H1 (cell line): ENCODE measurements at regions not wholly inside any gene's neighbourhood (a gene's known extent, or its start where the extent isn't known, plus 50 kb on each side); places are given as distances from the start of the nearest gene placed in this dataset.

Experiments
- CTCF ChIA-PET: fragments of 300-600 bp; sonication (Branson Sonifier 250); formaldehyde crosslinking; loops from one replicate; lab custom pipeline; 2021; ENCODE audit not compliant: partially characterized antibody; lab: Charles Lee
- POLR2A ChIA-PET: fragments of 300-600 bp; sonication (Branson Sonifier 250); formaldehyde crosslinking; loops from one replicate; lab custom pipeline; 2021; ENCODE audit warnings: inconsistent platforms; ENCODE audit not compliant: partially characterized antibody; lab: Charles Lee
- DNase-seq, 2 experiments: peaks; one replicate each; pipeline versions ENCODE4 v3.0.0 to v3.0.0-alpha.2; 2010 to 2022; ENCODE audit warnings: low spot score in 2 of 2, low read depth in 1 of 2, mixed read lengths in 1 of 2
- FAIRE-seq: peaks from 2 replicates; lab custom pipeline; 2011; peaks lifted over from hg19 to GRCh38; lab: Jason Lieb, UNC
- H2AFZ ChIP-seq: 2 replicates; pipeline ENCODE4 v1.8.1; 2012; ENCODE audit warnings: low read length, inconsistent platforms
- H2AK5ac ChIP-seq: 2 replicates; pipeline ENCODE4 v1.6.1; 2013; ENCODE audit warnings: low read depth, low read length
- H2BK120ac ChIP-seq: replicated peaks from 2 replicates; pipeline ENCODE3; 2013; ENCODE audit warnings: low read depth, low read length, inconsistent platforms
- H2BK12ac ChIP-seq: 2 replicates; pipeline ENCODE4 v1.6.1; 2013; ENCODE audit warnings: low read depth, low read length
- H2BK15ac ChIP-seq: 2 replicates; pipeline ENCODE4 v1.6.1; 2013; ENCODE audit warnings: low read length
- H2BK20ac ChIP-seq: 2 replicates; pipeline ENCODE4 v1.6.1; 2013; ENCODE audit warnings: low read length
- H2BK5ac ChIP-seq: 2 replicates; pipeline ENCODE4 v1.6.1; 2013; ENCODE audit warnings: low read depth, low read length
- H3K14ac ChIP-seq: 2 replicates; pipeline ENCODE4 v1.6.1; 2013; ENCODE audit warnings: inconsistent platforms; ENCODE audit not compliant: insufficient read length
- H3K18ac ChIP-seq: 2 replicates; pipeline ENCODE4 v1.6.1; 2013; ENCODE audit warnings: low read length; ENCODE audit errors: extremely low read depth
- H3K23ac ChIP-seq: 2 replicates; pipeline ENCODE4 v1.6.1; 2013; ENCODE audit warnings: inconsistent platforms; ENCODE audit not compliant: insufficient read length
- H3K23me2 ChIP-seq: 2 replicates; pipeline ENCODE4 v1.6.1; 2013; ENCODE audit warnings: low read depth, low read length
- H3K27ac ChIP-seq: 2 replicates; pipeline ENCODE4 v1.6.1; 2011; ENCODE audit warnings: low read depth, low read length, inconsistent platforms
- H3K27me3 ChIP-seq, 4 experiments: replicated peaks in 1 of 4; 1 replicate in 1 of 4; 2 replicates in 3 of 4; pipeline versions ENCODE4 v1.6.1 to v1.8.1; 2011 to 2013; ENCODE audit warnings: low read length in 3 of 4, mild to moderate bottlenecking in 3 of 4, inconsistent platforms in 2 of 4, mixed read lengths in 2 of 4, moderate library complexity in 1 of 4; ENCODE audit not compliant: control insufficient read depth in 3 of 4, insufficient read depth in 3 of 4; ENCODE audit errors: extremely low read depth in 1 of 4
- H3K36me3 ChIP-seq, 4 experiments: 2 replicates each; pipeline versions ENCODE4 v1.6.1 to v1.8.1; 2011 to 2013; ENCODE audit warnings: mild to moderate bottlenecking in 4 of 4, low read length in 3 of 4, moderate library complexity in 2 of 4, control low read depth in 1 of 4, inconsistent platforms in 1 of 4; ENCODE audit not compliant: insufficient read depth in 4 of 4, control insufficient read depth in 2 of 4
- H3K4ac ChIP-seq: replicated peaks from 2 replicates; pipeline ENCODE3; 2013; ENCODE audit warnings: low read length, low read depth, mixed read lengths, inconsistent platforms; ENCODE audit not compliant: insufficient read length
- H3K4me1 ChIP-seq, 4 experiments: replicated peaks in 1 of 4; 1 replicate in 1 of 4; 2 replicates in 3 of 4; pipeline versions ENCODE4 v1.6.1 to v1.8.1; 2011 to 2013; ENCODE audit warnings: low read length in 3 of 4, inconsistent platforms in 2 of 4, mixed read lengths in 1 of 4; ENCODE audit not compliant: insufficient read depth in 4 of 4, control insufficient read depth in 3 of 4
- H3K4me2 ChIP-seq, 2 experiments: 2 replicates each; pipeline versions ENCODE4 v1.6.1 to v1.8.1; 2011 to 2013; ENCODE audit warnings: low read depth in 2 of 2, low read length in 2 of 2, control low read depth in 1 of 2, inconsistent platforms in 1 of 2, mild to moderate bottlenecking in 1 of 2; ENCODE audit not compliant: insufficient read depth in 1 of 2
- H3K4me3 ChIP-seq, 4 experiments: fragments of 200-600, 300-600 bp in 1 of 4; sonication (generic), shearing (Covaris generic), sonication (Bioruptor Twin) in 1 of 4; 2 replicates each; pipeline versions ENCODE4 v1.5.1 to v1.8.1; 2011 to 2016; ENCODE audit warnings: low read length in 4 of 4, low read depth in 3 of 4, control low read depth in 2 of 4, inconsistent platforms in 2 of 4, mild to moderate bottlenecking in 2 of 4, mixed read lengths in 1 of 4, moderate library complexity in 1 of 4; ENCODE audit not compliant: insufficient read depth in 2 of 4; ENCODE audit errors: extremely low read depth in 1 of 4
- H3K56ac ChIP-seq: replicated peaks from 2 replicates; pipeline ENCODE3; 2013; ENCODE audit warnings: low read depth, mild to moderate bottlenecking, mixed read lengths, low read length, inconsistent platforms; ENCODE audit not compliant: insufficient read length
- H3K79me1 ChIP-seq: 2 replicates; pipeline ENCODE4 v1.6.1; 2013; ENCODE audit warnings: low read depth, low read length, control low read depth
- H3K79me2 ChIP-seq, 2 experiments: 2 replicates each; pipeline versions ENCODE4 v1.6.1 to v1.8.1; 2012 to 2013; ENCODE audit warnings: low read length in 2 of 2, mild to moderate bottlenecking in 2 of 2, inconsistent platforms in 1 of 2; ENCODE audit not compliant: insufficient read depth in 2 of 2, control insufficient read depth in 1 of 2
- H3K9ac ChIP-seq, 4 experiments: replicated peaks in 1 of 4; 1 replicate in 1 of 4; 2 replicates in 3 of 4; pipeline versions ENCODE4 v1.6.1 to v1.8.1; 2011 to 2013; ENCODE audit warnings: low read depth in 3 of 4, low read length in 3 of 4, control low read depth in 2 of 4, mild to moderate bottlenecking in 2 of 4, moderate library complexity in 2 of 4, inconsistent platforms in 1 of 4; ENCODE audit errors: extremely low read depth in 1 of 4
- H3K9me3 ChIP-seq, 2 experiments: 2 replicates each; pipeline versions ENCODE4 v1.6.1 to v1.8.1; 2012 to 2013; ENCODE audit warnings: mild to moderate bottlenecking in 2 of 2, moderate library complexity in 2 of 2, control low read depth in 1 of 2, inconsistent platforms in 1 of 2, low read depth in 1 of 2, low read length in 1 of 2, mixed read lengths in 1 of 2; ENCODE audit not compliant: insufficient read depth in 2 of 2
- H4K20me1 ChIP-seq, 2 experiments: replicated peaks in 1 of 2; 2 replicates each; pipeline versions ENCODE3 to v1.8.1; 2011 to 2013; ENCODE audit warnings: inconsistent platforms in 2 of 2, low read length in 2 of 2, mild to moderate bottlenecking in 1 of 2; ENCODE audit not compliant: insufficient read depth in 2 of 2, control insufficient read depth in 1 of 2
- H4K5ac ChIP-seq: 2 replicates; pipeline ENCODE4 v1.6.1; 2013; ENCODE audit warnings: low read length, low read depth, mixed read lengths, inconsistent platforms; ENCODE audit not compliant: insufficient read length
- H4K8ac ChIP-seq: 2 replicates; pipeline ENCODE4 v1.8.0; 2013; ENCODE audit warnings: mild to moderate bottlenecking, moderate library complexity, low read length, inconsistent platforms; ENCODE audit not compliant: insufficient read depth; ENCODE audit errors: extremely low read depth
- H4K91ac ChIP-seq: replicated peaks from 2 replicates; pipeline ENCODE3; 2013; ENCODE audit warnings: low read length, mixed read lengths, inconsistent platforms; ENCODE audit not compliant: insufficient read length
- CREB1 ChIP-seq: IDR thresholded peaks from 2 replicates; pipeline ENCODE4 v1.6.1; 2012; ENCODE audit warnings: inconsistent platforms
- TAF1 ChIP-seq: IDR thresholded peaks from 2 replicates; pipeline ENCODE4 v1.6.1; 2011; ENCODE audit warnings: mild to moderate bottlenecking, low read depth, low read length
- WGBS, 2 experiments: shearing (Covaris generic) in 1 of 2; methylation state at CpG; one replicate each; pipeline versions ENCODE4 v1.1.6 to v1.1.7; 2013 to 2015; ENCODE audit warnings: low lambda C conversion rate in 2 of 2, mixed read lengths in 2 of 2, inconsistent platforms in 1 of 2, low coverage in 1 of 2, missing lambda C conversion rate in 1 of 2; ENCODE audit not compliant: insufficient replicate concordance in 2 of 2, insufficient coverage in 1 of 2, insufficient read length in 1 of 2; ENCODE audit errors: extremely low coverage in 1 of 2, missing lambda C conversion rate in 1 of 2; 5-methylcytosine and 5-hydroxymethylcytosine counted together

DNA sequence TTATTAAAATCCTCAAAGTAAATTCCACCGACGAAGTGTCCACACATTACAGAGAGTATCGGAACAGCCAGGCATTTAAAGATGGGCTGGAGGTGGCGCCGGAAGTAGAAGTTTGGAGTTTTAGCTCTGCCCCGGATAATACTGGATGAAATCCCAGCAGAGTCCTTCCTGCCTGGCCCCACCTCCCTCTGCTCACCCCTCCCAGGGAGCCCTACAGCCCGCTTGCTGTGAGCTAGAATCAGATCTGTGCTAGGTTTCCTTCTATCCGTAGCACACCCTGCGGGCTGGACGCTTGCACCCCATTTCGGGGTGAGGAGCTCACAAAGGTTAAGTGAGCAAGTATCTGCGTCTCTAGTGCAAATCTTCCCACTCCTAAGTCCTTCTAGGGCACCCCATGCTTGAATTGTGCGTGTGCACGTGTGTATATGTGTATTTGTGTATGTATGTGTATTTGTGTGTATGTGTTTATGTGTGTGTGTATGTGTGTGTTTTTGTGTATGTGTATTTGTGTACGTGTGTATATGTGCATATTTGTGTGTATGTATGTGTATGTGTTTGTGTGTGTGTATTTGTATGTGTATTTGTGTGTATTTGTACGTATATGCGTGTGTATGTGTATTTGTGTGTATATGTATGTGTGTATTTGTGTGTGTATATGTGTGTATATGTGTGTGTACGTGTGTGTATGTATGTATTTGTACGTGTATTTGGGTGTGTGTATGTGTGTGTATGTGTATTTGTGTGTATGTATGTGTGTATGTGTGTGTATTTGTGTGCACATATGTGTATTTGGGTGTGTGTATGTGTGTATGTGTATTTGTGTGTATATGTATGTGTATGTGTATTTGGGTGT is 61.4 kb downstream of the HAPSTR1 start:
- no peak overlapping the region for H2AK5ac ChIP-seq
- no peaks in the 10 kb centered on the region for H3K79me1 ChIP-seq
- WGBS, 2 experiments = 86 to 100% methylated on average over 1 to 19 of the region's 19 CpGs
- no peaks in the 10 kb centered on the region for H3K9me3 ChIP-seq
- no peak overlapping the region for H3K4me2 ChIP-seq
- DNase-seq (no peak), FAIRE-seq (no peak)
- peaks cover 0 to 3% of the 10 kb centered on the region in 2 experiments for H4K20me1 ChIP-seq
- CTCF ChIA-PET = interaction anchor here (0.6 to 1.6 kb wide), 5 partner anchors 13 to 1095 kb away, joined by 3 to 10 read pairs (median 4); no protein-coding TSS in a partner anchor
- no peak overlapping the region for H3K27ac ChIP-seq
- H3K23ac ChIP-seq = no peak overlapping the region
- H3K18ac ChIP-seq = no peak overlapping the region
- H3K4ac ChIP-seq = no peak overlapping the region
- H3K9ac ChIP-seq = no peak overlapping the region
- no peaks in the 10 kb centered on the region for H3K36me3 ChIP-seq
- H2AFZ ChIP-seq = no peak overlapping the region
- H4K8ac ChIP-seq = no peak overlapping the region; the same call in 1 of the 2 replicates
- no peaks in the 10 kb centered on the region for H3K79me2 ChIP-seq
- H2BK120ac ChIP-seq = no peak overlapping the region
- no peak overlapping the region for H3K14ac ChIP-seq
- no peak overlapping the region for H3K4me3 ChIP-seq
- no peak overlapping the region for H2BK15ac ChIP-seq
- no peak overlapping the region for H4K91ac ChIP-seq
- peaks cover 7% of the 10 kb centered on the region; the same call in 1 of the 2 replicates for H3K23me2 ChIP-seq
- H2BK12ac ChIP-seq = no peak overlapping the region
- POLR2A ChIA-PET = no interaction called here
- H2BK20ac ChIP-seq = no peak overlapping the region
- H3K4me1 ChIP-seq = peaks cover 10 to 21% (median 16%) of the 10 kb centered on the region in 4 experiments; a peak in 6 of 7 replicates
- H2BK5ac ChIP-seq = no peak overlapping the region
- no peak overlapping the region for H4K5ac ChIP-seq
- H3K27me3 ChIP-seq = no peaks in the 10 kb centered on the region
- no peak overlapping the region for H3K56ac ChIP-seq
- TF ChIP-seq TAF1 (no peak), CREB1 (no peak)
